GM18951 (cell line): ENCODE measurements at regions not wholly inside any gene's neighbourhood (a gene's known extent, or its start where the extent isn't known, plus 50 kb on each side); places are given as distances from the start of the nearest gene placed in this dataset.

Source experiments
- POLR2A ChIP-seq: IDR thresholded peaks from 4 replicates; pipeline ENCODE4 v1.6.1; 2011; ENCODE audit warnings: mild to moderate bottlenecking; ENCODE audit not compliant: insufficient read length, insufficient read depth; ENCODE audit errors: extremely low read depth
- in situ Hi-C: fragments of 300-500 bp; cut with MboI; formaldehyde crosslinking; loops from one replicate; pipeline ENCODE4 v1.12.0; 2022; ENCODE audit warnings: low sequenced_read_pairs, mixed read lengths, inconsistent platforms; ENCODE audit not compliant: unreplicated experiment

- in situ Hi-C loops, result no loop called here
- TF ChIP-seq POLR2A, result no peak
Observed at GRCh38 chr2:226573158-226573557, 226.5 kb downstream of the IRS1 start.

- TF ChIP-seq POLR2A, result no peak
- in situ Hi-C loops, result no loop called here
Observed at GRCh38 chr2:226564667-226565066, 235.0 kb downstream of the IRS1 start.

DNA sequence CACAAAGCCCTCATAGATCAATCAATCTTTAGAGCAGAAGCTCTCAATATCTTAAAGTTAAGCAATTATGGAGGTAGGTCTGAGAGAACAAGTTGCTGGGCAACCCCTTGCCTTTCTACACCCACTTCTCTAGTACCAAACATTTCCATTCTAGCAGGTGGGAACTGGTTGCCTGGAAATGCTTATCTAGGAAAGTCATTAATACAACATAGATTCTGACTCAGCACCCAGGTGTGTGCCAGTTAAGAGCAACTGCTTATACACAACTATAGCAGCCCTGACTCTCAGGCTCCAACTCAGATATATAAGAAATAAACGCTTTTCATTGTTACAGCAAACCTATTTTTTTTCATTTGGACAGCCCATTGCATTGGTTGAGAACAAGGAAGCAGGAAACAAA is 237.7 kb downstream of the IRS1 start:
- in situ Hi-C loops, result no loop called here
- no peak for TF ChIP-seq POLR2A

- in situ Hi-C loops, result no loop called here
- no peak for TF ChIP-seq POLR2A
Observed at GRCh38 chr2:226560325-226560724, 239.3 kb downstream of the IRS1 start.

GRCh38 chr2:226559536-226559935 is 240.1 kb downstream of the IRS1 start:
- TF ChIP-seq POLR2A, result no peak
- in situ Hi-C loops, result no loop called here

DNA sequence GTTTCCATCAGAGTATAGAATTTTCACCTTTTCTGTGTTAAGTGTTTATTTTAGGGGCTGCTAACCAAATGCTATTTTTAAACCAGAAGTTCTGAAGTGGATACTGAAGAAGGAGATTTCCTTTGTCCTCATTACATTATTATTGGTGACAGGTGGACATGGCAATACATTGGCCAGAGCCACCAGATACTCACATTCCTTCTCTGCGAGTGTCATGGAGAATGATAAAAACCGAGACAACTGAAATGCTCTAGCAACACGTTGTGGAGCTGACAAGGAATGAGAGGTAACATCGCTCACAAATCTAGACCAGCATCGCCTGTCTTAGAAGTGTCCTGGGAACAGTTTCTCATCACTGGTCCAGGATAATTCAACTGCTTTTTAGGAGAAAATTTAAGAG is 241.2 kb downstream of the IRS1 start:
- in situ Hi-C loops, result no loop called here
- TF ChIP-seq POLR2A, result no peak

- no peak for TF ChIP-seq POLR2A
- in situ Hi-C loops, result no loop called here
Observed at GRCh38 chr2:226556050-226556449, 243.6 kb downstream of the IRS1 start.

DNA sequence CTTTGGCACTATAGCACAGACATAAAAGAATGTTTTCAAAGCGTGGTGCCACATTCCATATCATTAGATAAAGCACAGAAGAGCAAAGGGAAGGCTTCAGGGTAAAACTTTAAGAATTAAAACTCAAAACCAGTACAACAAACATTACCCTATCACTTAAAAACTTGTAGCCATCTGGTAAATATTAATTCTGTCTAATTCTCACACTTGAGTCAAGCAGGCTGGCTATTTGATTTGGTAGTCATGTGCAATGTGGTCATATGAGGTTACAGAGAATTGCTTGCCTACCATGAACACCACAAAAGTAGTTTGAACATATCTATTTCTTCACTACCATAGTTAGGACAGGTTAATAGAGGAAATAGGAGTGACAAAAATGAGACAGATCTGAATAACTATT is 244.9 kb downstream of the IRS1 start:
- no peak for TF ChIP-seq POLR2A
- in situ Hi-C loops, result no loop called here

- TF ChIP-seq POLR2A, result no peak
- in situ Hi-C loops, result no loop called here
Observed at GRCh38 chr2:226553333-226553732, 246.3 kb downstream of the IRS1 start.

DNA sequence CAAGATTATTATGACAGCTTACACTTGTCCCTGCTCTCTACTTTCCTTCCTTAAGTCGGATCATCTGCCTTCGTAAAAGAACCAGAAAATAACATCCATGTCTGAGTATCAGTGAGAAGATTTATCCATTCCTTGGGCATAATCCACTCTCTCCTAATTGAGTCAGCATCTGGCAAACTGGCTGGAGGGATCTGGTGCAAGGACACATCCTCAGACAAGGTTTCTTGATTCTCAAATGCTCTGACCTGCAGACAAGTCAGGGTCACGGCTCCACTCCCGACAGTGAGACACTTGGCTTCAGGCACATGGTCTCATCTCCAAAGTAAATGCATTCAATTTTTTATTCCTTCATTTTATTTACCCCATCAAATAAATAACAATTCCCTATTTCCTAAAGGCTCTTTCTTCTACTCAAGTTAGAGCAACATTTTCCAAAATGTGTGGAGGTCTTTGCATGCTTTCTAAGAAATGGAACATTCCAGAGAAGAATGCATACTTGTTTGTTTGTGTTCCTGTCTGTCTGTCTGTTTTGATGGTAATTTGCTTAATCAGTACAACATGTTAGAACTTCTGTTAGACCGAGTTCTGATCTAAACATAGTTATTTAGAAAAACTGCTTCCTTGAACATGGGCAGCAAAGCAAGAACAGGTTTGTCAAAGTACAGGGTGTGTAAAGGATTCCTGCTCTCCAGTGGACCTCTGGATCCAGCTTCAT is 246.9 kb downstream of the IRS1 start:
- in situ Hi-C loops, result no loop called here
- TF ChIP-seq POLR2A, result no peak

DNA sequence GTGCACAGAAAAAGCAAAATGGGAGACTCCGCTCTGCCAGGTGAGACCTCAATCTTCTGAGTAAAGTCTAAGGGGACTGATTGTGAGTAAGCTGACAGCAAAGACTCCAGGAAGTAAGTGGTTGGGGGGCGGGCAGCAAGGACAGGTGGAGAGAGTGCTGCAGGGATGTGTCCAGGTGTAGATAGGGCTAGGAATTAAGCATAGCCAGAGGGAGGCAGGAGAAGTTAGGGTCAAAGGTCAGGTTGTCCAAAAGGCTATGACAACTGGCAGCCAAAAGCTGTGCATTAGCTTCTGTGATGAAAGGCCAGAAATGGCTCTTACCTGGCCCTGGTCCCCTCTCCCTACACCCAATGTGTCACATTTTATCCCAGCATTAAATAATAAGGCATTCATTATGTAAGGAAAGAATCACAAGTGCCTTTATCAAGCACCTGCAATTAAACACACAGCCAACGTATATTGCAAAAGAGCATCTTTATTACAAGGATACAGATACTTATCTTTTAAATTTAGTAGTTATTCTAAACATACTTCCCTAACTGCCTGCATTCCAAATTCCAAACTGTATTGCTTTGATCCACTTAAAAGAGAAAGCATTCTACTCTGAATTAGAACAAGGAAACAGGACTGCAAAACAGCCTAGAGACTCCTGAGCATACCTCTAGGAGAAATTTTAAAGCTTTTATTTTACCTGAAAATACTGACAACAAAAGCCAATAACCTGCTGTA is 247.9 kb downstream of the IRS1 start:
- in situ Hi-C loops, result no loop called here
- no peak for TF ChIP-seq POLR2A

GRCh38 chr2:226550801-226551200 is 248.8 kb downstream of the IRS1 start:
- TF ChIP-seq POLR2A, result no peak
- in situ Hi-C loops, result no loop called here

GRCh38 chr2:226548732-226549131 is 250.9 kb downstream of the IRS1 start:
- no peak for TF ChIP-seq POLR2A
- in situ Hi-C loops, result no loop called here

- in situ Hi-C loops, result no loop called here
- TF ChIP-seq POLR2A, result no peak
Observed at GRCh38 chr2:226544596-226545210, 254.9 kb downstream of the IRS1 start.
